GM19468 (cell line): ENCODE measurements at regions not wholly inside any gene's neighbourhood (a gene's known extent, or its start where the extent isn't known, plus 50 kb on each side); places are given as distances from the start of the nearest gene placed in this dataset.

Source experiments
- ATAC-seq: cut with Tn5 transposase; IDR thresholded peaks from one replicate; pipeline ENCODE4 v1.9.1; 2021; ENCODE audit warnings: mild to moderate bottlenecking, moderate library complexity, moderate number of reproducible peaks; ENCODE audit not compliant: unreplicated experiment; ENCODE audit errors: extremely low read depth

GRCh38 chr5:82858151-82859025 is 218.8 kb downstream of the TMEM167A start:
- no peak for ATAC-seq

GRCh38 chr5:82855893-82856550 is 221.2 kb downstream of the TMEM167A start:
- ATAC-seq, result no peak

GRCh38 chr5:82854956-82855355 is 222.2 kb downstream of the TMEM167A start:
- ATAC-seq, result no peak

GRCh38 chr5:82851471-82851870 is 225.7 kb downstream of the TMEM167A start:
- no peak for ATAC-seq

GRCh38 chr5:82850393-82850792 is 226.8 kb downstream of the TMEM167A start:
- ATAC-seq, result no peak

- no peak for ATAC-seq
These were observed 227.3 kb downstream of the TMEM167A start for GRCh38 chr5:82849885-82850284.

- no peak for ATAC-seq
These were observed 229.6 kb downstream of the TMEM167A start for GRCh38 chr5:82847562-82847961.

GRCh38 chr5:82839881-82840280 is 237.3 kb downstream of the TMEM167A start:
- no peak for ATAC-seq

- ATAC-seq, result no peak
These were observed 241.7 kb downstream of the TMEM167A start for GRCh38 chr5:82835488-82835887.

- ATAC-seq, result no peak
These were observed 243.0 kb downstream of the TMEM167A start for GRCh38 chr5:82834151-82834550.

- ATAC-seq, result no peak
These were observed 243.9 kb downstream of the TMEM167A start for GRCh38 chr5:82833277-82833676.

- no peak for ATAC-seq
These were observed 244.7 kb downstream of the TMEM167A start for GRCh38 chr5:82832445-82832844.

GRCh38 chr5:82828211-82828610 is 249.0 kb downstream of the TMEM167A start:
- ATAC-seq, result no peak

- no peak for ATAC-seq
These were observed 249.5 kb downstream of the TMEM167A start for GRCh38 chr5:82827651-82828050.

- no peak for ATAC-seq
These were observed 254.6 kb downstream of the TMEM167A start for GRCh38 chr5:82822634-82822927.

- no peak for ATAC-seq
These were observed 255.2 kb downstream of the TMEM167A start for GRCh38 chr5:82821846-82822633.

- ATAC-seq, result peak; percentile 95
These were observed 256.0 kb downstream of the TMEM167A start for GRCh38 chr5:82820961-82821845.

- ATAC-seq, result no peak
These were observed 257.0 kb downstream of the TMEM167A start for GRCh38 chr5:82820188-82820587.

GRCh38 chr5:82817897-82818676 is 259.1 kb downstream of the TMEM167A start:
- ATAC-seq, result no peak
